IMR-90 (cell line): ENCODE measurements at regions not wholly inside any gene's neighbourhood (a gene's known extent, or its start where the extent isn't known, plus 50 kb on each side); places are given as distances from the start of the nearest gene placed in this dataset.

Experiments
- ATAC-seq: fragments of 200-7000 bp; cut with Tn5 transposase; 2 replicates; pipeline ENCODE4 v1.9.1; 2020; ENCODE audit warnings: low read depth, mild to moderate bottlenecking, moderate library complexity
- BruUV-seq: library from RNA; stranded (reverse); fragments of 400-500 nt; replicated peaks from 2 replicates; lab custom pipeline; 2021; lab: Mats Ljungman, UMichigan
- CTCF ChIA-PET: fragments of 300-600 bp; formaldehyde crosslinking; extraction: SDS; loops from one replicate; lab custom pipeline; 2021; ENCODE audit warnings: antibody characterized with exemption; lab: Yijun Ruan, JAX
- POLR2A ChIA-PET: fragments of 300-600 bp; sonication (Branson Sonifier 250); formaldehyde crosslinking; loops from one replicate; lab custom pipeline; 2022; ENCODE audit warnings: antibody characterized with exemption; ENCODE audit not compliant: unreplicated experiment; lab: Charles Lee
- DNase-seq: peaks from one replicate; pipeline ENCODE4 v3.0.0; 2013
- H2AFZ ChIP-seq: replicated peaks from 2 replicates; pipeline ENCODE3; 2013; ENCODE audit warnings: low read length, mild to moderate bottlenecking; ENCODE audit not compliant: poor library complexity
- H2AK5ac ChIP-seq: 2 replicates; pipeline ENCODE4 v1.6.1; 2013; ENCODE audit warnings: low read depth, low read length, inconsistent platforms
- H2AK9ac ChIP-seq: replicated peaks from 2 replicates; pipeline ENCODE3; 2013; ENCODE audit warnings: mild to moderate bottlenecking, low read depth, low read length, moderate library complexity; ENCODE audit not compliant: poor library complexity
- H2BK120ac ChIP-seq: 2 replicates; pipeline ENCODE4 v1.6.1; 2013; ENCODE audit warnings: low read depth, low read length, inconsistent platforms
- H2BK15ac ChIP-seq: 3 replicates; pipeline ENCODE4 v1.6.1; 2013; ENCODE audit warnings: low read depth, low read length, inconsistent platforms
- H2BK20ac ChIP-seq: 2 replicates; pipeline ENCODE4 v1.6.1; 2013; ENCODE audit warnings: low read depth, mild to moderate bottlenecking, inconsistent platforms, low read length, moderate library complexity
- H2BK5ac ChIP-seq: 2 replicates; pipeline ENCODE4 v1.6.1; 2013; ENCODE audit warnings: mild to moderate bottlenecking, low read depth, low read length, inconsistent platforms; ENCODE audit not compliant: poor library complexity, severe bottlenecking
- H3K14ac ChIP-seq: replicated peaks from 2 replicates; pipeline ENCODE4 v1.6.1; 2013; ENCODE audit warnings: low read depth, low read length, inconsistent platforms
- H3K18ac ChIP-seq: 2 replicates; pipeline ENCODE4 v1.6.1; 2013; ENCODE audit warnings: low read depth, low read length, control low read depth
- H3K23ac ChIP-seq: 2 replicates; pipeline ENCODE4 v1.6.1; 2013; ENCODE audit warnings: low read depth, low read length, inconsistent platforms
- H3K27ac ChIP-seq: 2 replicates; pipeline ENCODE4 v1.5.1; 2013; ENCODE audit warnings: mild to moderate bottlenecking, control low read depth, low read length; ENCODE audit not compliant: insufficient read depth
- H3K27me3 ChIP-seq: 2 replicates; pipeline ENCODE4 v1.6.1; 2013; ENCODE audit warnings: low read length; ENCODE audit not compliant: control insufficient read depth, insufficient read depth
- H3K36me3 ChIP-seq: 2 replicates; pipeline ENCODE4 v1.6.1; 2013; ENCODE audit warnings: low read length, mixed read lengths; ENCODE audit not compliant: control insufficient read depth, insufficient read depth
- H3K4ac ChIP-seq: 2 replicates; pipeline ENCODE4 v1.6.1; 2013; ENCODE audit warnings: low read depth, low read length, inconsistent platforms
- H3K4me1 ChIP-seq: 2 replicates; pipeline ENCODE4 v1.6.1; 2013; ENCODE audit warnings: low read length, mixed read lengths; ENCODE audit not compliant: control insufficient read depth, insufficient read depth
- H3K4me2 ChIP-seq: 2 replicates; pipeline ENCODE4 v1.6.1; 2013; ENCODE audit warnings: low read depth, mild to moderate bottlenecking, control low read depth, low read length, moderate library complexity
- H3K4me3 ChIP-seq: 2 replicates; pipeline ENCODE4 v1.5.1; 2013; ENCODE audit warnings: low read depth, mild to moderate bottlenecking, control low read depth, low read length, moderate library complexity; ENCODE audit not compliant: insufficient read depth
- H3K56ac ChIP-seq: 2 replicates; pipeline ENCODE4 v1.6.1; 2013; ENCODE audit warnings: low read length, inconsistent platforms; ENCODE audit not compliant: insufficient read depth; ENCODE audit errors: extremely low read depth
- H3K79me1 ChIP-seq, 2 experiments: 2 replicates each; pipeline ENCODE4 v1.6.1; 2013; ENCODE audit warnings: low read length in 2 of 2, inconsistent platforms in 1 of 2, low read depth in 1 of 2
- H3K9ac ChIP-seq: 2 replicates; pipeline ENCODE4 v1.6.1; 2013; ENCODE audit warnings: low read depth, low read length, control low read depth
- H3K9me1 ChIP-seq: 2 replicates; pipeline ENCODE4 v1.6.1; 2013; ENCODE audit warnings: low read length, inconsistent platforms; ENCODE audit not compliant: insufficient read depth
- H3K9me3 ChIP-seq: 2 replicates; pipeline ENCODE4 v1.6.1; 2013; ENCODE audit warnings: low read length; ENCODE audit not compliant: control insufficient read depth, insufficient read depth
- H4K20me1 ChIP-seq: 2 replicates; pipeline ENCODE4 v1.6.1; 2013; ENCODE audit warnings: low read length, inconsistent platforms; ENCODE audit not compliant: insufficient read depth
- H4K5ac ChIP-seq: 2 replicates; pipeline ENCODE4 v1.6.1; 2013; ENCODE audit warnings: mild to moderate bottlenecking, low read depth, low read length, control low read depth
- H4K8ac ChIP-seq, 2 experiments: 2 replicates each; pipeline ENCODE4 v1.6.1; 2013; ENCODE audit warnings: low read depth in 2 of 2, low read length in 2 of 2, control low read depth in 1 of 2, inconsistent platforms in 1 of 2
- H4K91ac ChIP-seq: 2 replicates; pipeline ENCODE4 v1.6.1; 2013; ENCODE audit warnings: low read depth, low read length, inconsistent platforms; ENCODE audit not compliant: insufficient read depth
- BHLHE40 ChIP-seq: fragments of 150-350 bp; IDR thresholded peaks from 2 replicates; pipeline ENCODE4 v1.6.1; 2016; ENCODE audit warnings: mild to moderate bottlenecking, low read depth, low read length
- CEBPB ChIP-seq: IDR thresholded peaks from 2 replicates; pipeline ENCODE4 v1.6.1; 2012; ENCODE audit warnings: low read depth, low read length, improper control_type of control experiment
- CHD1 ChIP-seq: IDR thresholded peaks from 2 replicates; pipeline ENCODE4 v1.6.1; 2012; ENCODE audit warnings: low read depth, low read length, improper control_type of control experiment
- CTCF ChIP-seq: conservative IDR thresholded peaks from 2 replicates; pipeline ENCODE4 v1.5.1; 2012; ENCODE audit warnings: mild to moderate bottlenecking, low read depth, low read length, improper control_type of control experiment
- ELK1 ChIP-seq: fragments of 150-350 bp; IDR thresholded peaks from 2 replicates; pipeline ENCODE4 v1.6.1; 2016; ENCODE audit warnings: low read depth, mild to moderate bottlenecking, low read length, moderate library complexity, borderline replicate concordance
- FOS ChIP-seq: fragments of 150-350 bp; IDR thresholded peaks from 2 replicates; pipeline ENCODE4 v1.6.1; 2016; ENCODE audit warnings: low read depth, low read length
- MAFK ChIP-seq: IDR thresholded peaks from 2 replicates; pipeline ENCODE4 v1.6.1; 2012; ENCODE audit warnings: low read depth, low read length, improper control_type of control experiment
- MAZ ChIP-seq: IDR thresholded peaks from 2 replicates; pipeline ENCODE4 v1.6.1; 2012; ENCODE audit warnings: low read depth, mild to moderate bottlenecking, low read length, improper control_type of control experiment, moderate library complexity, borderline replicate concordance
- MXI1 ChIP-seq: IDR thresholded peaks from 2 replicates; pipeline ENCODE4 v1.6.1; 2012; ENCODE audit warnings: low read depth, mild to moderate bottlenecking, low read length, moderate library complexity, borderline replicate concordance
- NFE2L2 ChIP-seq: fragments of 150-350 bp; IDR thresholded peaks from 2 replicates; pipeline ENCODE4 v1.6.1; 2016; ENCODE audit warnings: low read depth, mild to moderate bottlenecking, low read length
- POLR2A ChIP-seq: IDR thresholded peaks from 2 replicates; pipeline ENCODE4 v1.6.1; 2012; ENCODE audit warnings: mild to moderate bottlenecking, low read depth, low read length
- RAD21 ChIP-seq: IDR thresholded peaks from 2 replicates; pipeline ENCODE4 v1.6.1; 2012; ENCODE audit warnings: low read length, improper control_type of control experiment
- RCOR1 ChIP-seq: IDR thresholded peaks from 2 replicates; pipeline ENCODE4 v1.6.1; 2012; ENCODE audit warnings: mild to moderate bottlenecking, low read length, improper control_type of control experiment; ENCODE audit not compliant: insufficient replicate concordance
- RFX5 ChIP-seq: IDR thresholded peaks from 2 replicates; pipeline ENCODE4 v1.8.0; 2012; ENCODE audit warnings: low read depth, mild to moderate bottlenecking, low read length, moderate library complexity
- SMC3 ChIP-seq: fragments of 150-350 bp; IDR thresholded peaks from 2 replicates; pipeline ENCODE4 v1.6.1; 2016; ENCODE audit warnings: low read depth, mild to moderate bottlenecking, antibody characterized with exemption, low read length, moderate library complexity
- WGBS, 2 experiments: methylation state at CpG; one replicate each; pipeline versions ENCODE4 v1.1.5 to v1.1.7; 2013; ENCODE audit warnings: missing lambda C conversion rate in 2 of 2; ENCODE audit not compliant: insufficient read length in 1 of 2; ENCODE audit errors: extremely low coverage in 2 of 2; 5-methylcytosine and 5-hydroxymethylcytosine counted together
- dilution Hi-C: fragments of 300-500 bp; cut with HindIII; formaldehyde crosslinking; loops from one replicate; pipeline ENCODE4 v1.14.3; 2018; ENCODE audit warnings: low sequenced_read_pairs; ENCODE audit not compliant: unreplicated experiment
- in situ Hi-C: fragments of 300-500 bp; cut with MboI; formaldehyde crosslinking; loops from 3 replicates; pipeline ENCODE4 v1.14.3; 2019; ENCODE audit warnings: low sequenced_read_pairs, inconsistent platforms, mixed read lengths
- intact Hi-C: fragments of 100-400 bp; cut with micrococcal nuclease; formaldehyde crosslinking; loops from 2 replicates; pipeline ENCODE4 v1.10.0; 2022
- TF ChIP-seq, protein P1 (sequence below): fragments of 150-350 bp; IDR thresholded peaks from 2 replicates; pipeline ENCODE4 v1.6.1; 2017; ENCODE audit warnings: mild to moderate bottlenecking, antibody characterized with exemption, low read length, low read depth

DNA sequence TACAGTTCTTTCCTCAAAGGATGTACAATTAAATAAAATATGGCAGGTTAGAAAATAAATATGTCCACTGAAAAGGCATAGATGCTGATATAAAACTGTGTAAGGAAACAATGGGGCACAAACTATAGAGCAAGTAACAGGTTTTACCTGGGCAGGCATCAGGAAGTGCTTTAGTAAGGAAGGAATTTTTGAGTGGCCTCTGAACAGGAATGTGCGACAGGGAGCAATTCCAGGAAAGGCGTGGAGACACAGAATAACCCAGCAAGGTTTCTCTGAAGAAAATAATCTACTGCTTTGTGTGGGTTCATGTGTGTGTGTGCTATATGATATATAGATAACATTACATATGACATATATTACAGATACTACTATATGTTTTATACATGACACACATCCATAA lies 128.4 kb downstream of the RGS21 start:
- Histone ChIP-seq H3K23ac (no peak overlapping the region), H4K20me1 (no peaks in the 10 kb centered on the region), H2AK9ac (no peak overlapping the region), H3K27ac (no peak overlapping the region), H3K9ac (no peak overlapping the region; the same call in 1 of the 2 replicates), H3K56ac (no peak overlapping the region), H3K9me3 (no peaks in the 10 kb centered on the region), H3K79me1 (no peaks in the 10 kb centered on the region), H3K18ac (peak overlapping the region; percentile 79), H3K27me3 (no peaks in the 10 kb centered on the region), H3K4me3 (no peak overlapping the region), H3K4me1 (peaks cover 10% of the 10 kb centered on the region), H4K91ac (peak overlapping the region; percentile 57), H2AFZ (no peak overlapping the region), H3K14ac (peak overlapping the region; percentile 45; the same call in 1 of the 2 replicates), H4K5ac (peak overlapping the region; percentile 72), H3K4ac (peak overlapping the region; percentile 74), H2AK5ac (no peak overlapping the region), H3K9me1 (peaks cover 7% of the 10 kb centered on the region), H3K36me3 (no peaks in the 10 kb centered on the region), H2BK5ac (peak overlapping the region; percentile 84), H4K8ac (peak overlapping the region in 1 of 2 experiments; percentile 66; a peak in 3 of 4 replicates), H3K4me2 (no peak overlapping the region), H2BK120ac (peak overlapping the region; percentile 79), H2BK20ac (peak overlapping the region; percentile 83), H2BK15ac (no peak overlapping the region)
- ChIA-PET POLR2A (no interaction called here), CTCF (no interaction called here)
- BruUV-seq, result no TSS peak
- dilution Hi-C loops, result no loop called here
- in situ Hi-C loops, result loop anchor here (10.0 kb wide), 2 partner anchors 120 to 450 kb away; no protein-coding TSS in a partner anchor
- no peak for DNase-seq
- TF ChIP-seq MXI1 (no peak), SMC3 (no peak), MAZ (no peak), ELK1 (no peak), CEBPB (no peak), FOS (no peak), CHD1 (no peak), BHLHE40 (no peak), NFE2L2 (no peak), CTCF (no peak), MAFK (no peak), POLR2A (no peak), RFX5 (no peak), RAD21 (no peak), RCOR1 (no peak)
- TF ChIP-seq, protein P1, sequence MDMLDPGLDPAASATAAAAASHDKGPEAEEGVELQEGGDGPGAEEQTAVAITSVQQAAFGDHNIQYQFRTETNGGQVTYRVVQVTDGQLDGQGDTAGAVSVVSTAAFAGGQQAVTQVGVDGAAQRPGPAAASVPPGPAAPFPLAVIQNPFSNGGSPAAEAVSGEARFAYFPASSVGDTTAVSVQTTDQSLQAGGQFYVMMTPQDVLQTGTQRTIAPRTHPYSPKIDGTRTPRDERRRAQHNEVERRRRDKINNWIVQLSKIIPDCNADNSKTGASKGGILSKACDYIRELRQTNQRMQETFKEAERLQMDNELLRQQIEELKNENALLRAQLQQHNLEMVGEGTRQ, result no peak
- intact Hi-C loops, result loop anchor here (1.0 to 10.0 kb wide), 3 partner anchors 132 to 452 kb away; partner anchors contain the start of gene RGS18
- no peak for ATAC-seq
- WGBS, 2 experiments, result no CpG with 5 or more reads among the region's 2 CpGs
